WTC11 (cell line): ENCODE measurements at regions not wholly inside any gene's neighbourhood (a gene's known extent, or its start where the extent isn't known, plus 50 kb on each side); places are given as distances from the start of the nearest gene placed in this dataset.
"Not testable (repeated sequence)": the region's sequence is repeated elsewhere in the genome, so short reads cannot be mapped to it uniquely, and the experiment has no call there.

Source experiments
- ATAC-seq: fragments of 200-7000 bp; cut with Tn5 transposase; 2 replicates; pipeline ENCODE4 v1.10.0; 2021; ENCODE audit warnings: mild to moderate bottlenecking, moderate library complexity
- CTCF ChIA-PET: fragments of 300-600 bp; sonication (Branson Sonifier 250); formaldehyde crosslinking; loops from one replicate; lab custom pipeline; 2021; ENCODE audit warnings: antibody characterized with exemption; lab: Charles Lee
- POLR2A ChIA-PET: fragments of 350-600 bp; sonication (Branson Sonifier 250); formaldehyde crosslinking; loops from one replicate; lab custom pipeline; 2021; ENCODE audit warnings: antibody characterized with exemption; lab: Charles Lee
- DNase-seq: peaks from one replicate; pipeline ENCODE4 v3.0.0; 2021; ENCODE audit warnings: low spot score
- H3K27ac Mint-ChIP-seq: 2 replicates; pipeline ENCODE4 v1.8.0; 2021; ENCODE audit warnings: mixed read lengths
- H3K27me3 Mint-ChIP-seq: 2 replicates; pipeline ENCODE4 v1.8.0; 2021; ENCODE audit warnings: low read depth, mild to moderate bottlenecking, moderate library complexity, mixed read lengths
- H3K36me3 Mint-ChIP-seq: 2 replicates; pipeline ENCODE4 v1.8.0; 2021; ENCODE audit warnings: mixed read lengths
- H3K4me1 Mint-ChIP-seq: 2 replicates; pipeline ENCODE4 v1.8.0; 2022; ENCODE audit warnings: mixed read lengths
- H3K4me3 Mint-ChIP-seq: 2 replicates; pipeline ENCODE4 v1.8.0; 2021; ENCODE audit warnings: mild to moderate bottlenecking, moderate library complexity, mixed read lengths
- H3K9me3 Mint-ChIP-seq: 2 replicates; pipeline ENCODE4 v1.8.0; 2021; ENCODE audit warnings: mixed read lengths
- ATF1 ChIP-seq: sonication (generic); formaldehyde crosslinking; IDR thresholded peaks from 2 replicates; pipeline ENCODE4 v1.8.1; 2023; ENCODE audit warnings: mild to moderate bottlenecking, moderate library complexity, missing genetic modification reagents
- CBFB ChIP-seq: sonication (generic); formaldehyde crosslinking; IDR thresholded peaks from 2 replicates; pipeline ENCODE4 v1.8.1; 2022; ENCODE audit warnings: mild to moderate bottlenecking, low read depth, missing genetic modification reagents
- E2F5 ChIP-seq: sonication (generic); formaldehyde crosslinking; IDR thresholded peaks from 2 replicates; pipeline ENCODE4 v1.8.1; 2022; ENCODE audit warnings: mild to moderate bottlenecking, moderate library complexity, missing genetic modification reagents
- ERG ChIP-seq: fragments of 250-450 bp; sonication (Bioruptor Pico); IDR thresholded peaks from 2 replicates; pipeline ENCODE4 v1.8.0; 2021; ENCODE audit warnings: mild to moderate bottlenecking
- ETV6 ChIP-seq: sonication (generic); formaldehyde crosslinking; IDR thresholded peaks from 2 replicates; pipeline ENCODE4 v1.8.1; 2022; ENCODE audit warnings: mild to moderate bottlenecking, missing genetic modification reagents
- FOXP4 ChIP-seq: sonication (generic); formaldehyde crosslinking; IDR thresholded peaks from 2 replicates; pipeline ENCODE4 v1.8.0; 2022; ENCODE audit warnings: mild to moderate bottlenecking, missing genetic modification reagents
- HMGXB4 ChIP-seq: sonication (generic); formaldehyde crosslinking; IDR thresholded peaks from 2 replicates; pipeline ENCODE4 v1.8.1; 2023; ENCODE audit warnings: mild to moderate bottlenecking, moderate library complexity, missing genetic modification reagents
- IRF2 ChIP-seq: sonication (generic); formaldehyde crosslinking; IDR thresholded peaks from 2 replicates; pipeline ENCODE4 v1.8.0; 2022; ENCODE audit warnings: low read depth, missing genetic modification reagents, borderline replicate concordance
- NFATC4 ChIP-seq: fragments of 250-450 bp; sonication (Bioruptor Pico); IDR thresholded peaks from 2 replicates; pipeline ENCODE4 v1.9.0; 2021; ENCODE audit warnings: mild to moderate bottlenecking
- NR2C2 ChIP-seq: sonication (generic); formaldehyde crosslinking; IDR thresholded peaks from 2 replicates; pipeline ENCODE4 v1.8.0; 2022; ENCODE audit warnings: mild to moderate bottlenecking, missing genetic modification reagents
- PRDM15 ChIP-seq: sonication (generic); formaldehyde crosslinking; IDR thresholded peaks from 2 replicates; pipeline ENCODE4 v1.8.0; 2022; ENCODE audit warnings: missing genetic modification reagents
- TEAD1 ChIP-seq: sonication (generic); formaldehyde crosslinking; IDR thresholded peaks from 2 replicates; pipeline ENCODE4 v1.8.0; 2022; ENCODE audit warnings: mild to moderate bottlenecking, missing genetic modification reagents
- ZBTB21 ChIP-seq: sonication (generic); formaldehyde crosslinking; IDR thresholded peaks from 2 replicates; pipeline ENCODE4 v1.8.1; 2023; ENCODE audit warnings: mild to moderate bottlenecking, missing genetic modification reagents, borderline replicate concordance
- ZNF219 ChIP-seq: sonication (generic); formaldehyde crosslinking; IDR thresholded peaks from 2 replicates; pipeline ENCODE4 v1.8.0; 2023; ENCODE audit warnings: missing genetic modification reagents, mild to moderate bottlenecking, borderline replicate concordance
- ZNF423 ChIP-seq: fragments of 250-450 bp; sonication (Bioruptor Pico); IDR thresholded peaks from 2 replicates; pipeline ENCODE4 v2.1.2; 2022; ENCODE audit warnings: mild to moderate bottlenecking, moderate library complexity
- ZNF671 ChIP-seq: fragments of 250-450 bp; sonication (Bioruptor Pico); IDR thresholded peaks from 2 replicates; pipeline ENCODE4 v1.8.0; 2021; ENCODE audit warnings: mild to moderate bottlenecking
- TF ChIP-seq, protein P1 (sequence below): fragments of 200-600 bp; IDR thresholded peaks from 2 replicates; pipeline ENCODE4 v1.8.0; 2022; ENCODE audit warnings: antibody characterized with exemption
- TF ChIP-seq, protein P2 (sequence below): sonication (generic); formaldehyde crosslinking; IDR thresholded peaks from 2 replicates; pipeline ENCODE4 v1.8.1; 2022; ENCODE audit warnings: low read depth, missing genetic modification reagents, borderline replicate concordance
- TF ChIP-seq, protein P3 (sequence below): fragments of 250-450 bp; sonication (Bioruptor Pico); IDR thresholded peaks from 2 replicates; pipeline ENCODE4 v1.9.0; 2021; ENCODE audit warnings: moderate library complexity, mild to moderate bottlenecking, inconsistent platforms, borderline replicate concordance

DNA sequence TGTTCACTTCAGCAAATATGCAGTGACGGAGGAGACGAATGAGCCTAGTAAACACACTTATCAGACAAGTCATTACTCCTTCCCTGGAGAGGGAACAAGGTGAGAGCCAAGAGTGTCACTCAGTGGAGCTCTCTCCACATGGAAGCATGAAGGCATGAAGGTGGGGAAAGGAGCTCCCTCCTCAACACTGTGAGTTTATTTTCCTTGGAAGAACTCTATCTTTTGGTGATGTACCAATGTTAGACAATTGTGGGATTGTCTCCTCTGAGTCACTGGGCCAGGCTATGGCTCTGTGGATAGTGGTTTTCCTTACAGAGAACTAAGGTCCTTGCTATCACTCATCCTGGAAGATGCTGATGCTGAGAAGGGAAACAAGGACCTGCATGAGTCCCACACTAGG is 200.2 kb downstream of the CPEB2 start (continued):
- TF ChIP-seq FOXP4 (CRISPR knock-in tag) (no peak), ERG (no peak), IRF2 (CRISPR knock-in tag) (no peak), CBFB (CRISPR knock-in tag) (no peak)
- TF ChIP-seq, protein P1, sequence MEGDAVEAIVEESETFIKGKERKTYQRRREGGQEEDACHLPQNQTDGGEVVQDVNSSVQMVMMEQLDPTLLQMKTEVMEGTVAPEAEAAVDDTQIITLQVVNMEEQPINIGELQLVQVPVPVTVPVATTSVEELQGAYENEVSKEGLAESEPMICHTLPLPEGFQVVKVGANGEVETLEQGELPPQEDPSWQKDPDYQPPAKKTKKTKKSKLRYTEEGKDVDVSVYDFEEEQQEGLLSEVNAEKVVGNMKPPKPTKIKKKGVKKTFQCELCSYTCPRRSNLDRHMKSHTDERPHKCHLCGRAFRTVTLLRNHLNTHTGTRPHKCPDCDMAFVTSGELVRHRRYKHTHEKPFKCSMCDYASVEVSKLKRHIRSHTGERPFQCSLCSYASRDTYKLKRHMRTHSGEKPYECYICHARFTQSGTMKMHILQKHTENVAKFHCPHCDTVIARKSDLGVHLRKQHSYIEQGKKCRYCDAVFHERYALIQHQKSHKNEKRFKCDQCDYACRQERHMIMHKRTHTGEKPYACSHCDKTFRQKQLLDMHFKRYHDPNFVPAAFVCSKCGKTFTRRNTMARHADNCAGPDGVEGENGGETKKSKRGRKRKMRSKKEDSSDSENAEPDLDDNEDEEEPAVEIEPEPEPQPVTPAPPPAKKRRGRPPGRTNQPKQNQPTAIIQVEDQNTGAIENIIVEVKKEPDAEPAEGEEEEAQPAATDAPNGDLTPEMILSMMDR: no peak
- TF ChIP-seq, all 79 proteins: peak for 0

GRCh38 chr4:15206526-15206925 is 204.2 kb downstream of the CPEB2 start:
- POLR2A ChIA-PET, DNase-seq, H3K4me3 Mint-ChIP-seq, H3K4me1 Mint-ChIP-seq, H3K27ac Mint-ChIP-seq, CTCF ChIA-PET, ATAC-seq, H3K27me3 Mint-ChIP-seq: not testable (repeated sequence)
- H3K36me3 Mint-ChIP-seq: peaks cover 37% of the 10 kb centered on the region
- H3K9me3 Mint-ChIP-seq: peaks cover 46% of the 10 kb centered on the region

DNA sequence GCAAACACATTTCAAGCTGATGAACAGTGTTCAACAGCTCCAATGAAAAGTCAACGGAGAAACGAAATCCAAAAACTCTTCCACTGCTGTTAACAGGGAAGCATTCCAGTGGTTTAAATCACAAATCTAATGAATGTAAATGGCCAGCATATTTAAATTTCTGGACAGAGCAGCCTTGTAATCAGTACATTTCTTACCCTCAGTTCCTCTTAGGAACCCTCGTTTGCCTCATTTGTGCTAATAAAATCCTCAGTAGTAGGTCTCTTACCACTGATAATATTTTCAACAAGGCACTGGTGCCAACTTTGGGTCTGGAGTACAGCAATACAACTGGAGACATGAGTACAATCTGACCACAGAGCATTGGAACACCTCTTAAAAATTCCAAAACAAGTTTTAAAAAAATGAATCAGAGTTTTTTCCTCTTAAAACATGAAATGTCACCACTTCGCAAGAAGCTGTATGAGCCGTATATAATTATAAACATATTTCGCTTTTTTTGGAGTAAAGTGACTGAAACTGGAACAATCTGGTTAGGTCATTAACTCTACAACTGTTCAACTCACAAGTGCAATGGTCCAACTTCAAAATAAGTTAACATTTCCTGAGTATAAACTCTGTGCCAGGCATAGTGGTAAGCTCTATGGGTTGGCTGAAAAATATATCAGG is 211.2 kb downstream of the CPEB2 start:
- no peak for ATAC-seq
- ChIA-PET POLR2A (no interaction called here), CTCF (no interaction called here)
- H3K27ac Mint-ChIP-seq: no peak overlapping the region
- no peak overlapping the region for H3K4me3 Mint-ChIP-seq
- DNase-seq: no peak
- peaks cover 6% of the 10 kb centered on the region for H3K9me3 Mint-ChIP-seq
- no peaks in the 10 kb centered on the region for H3K27me3 Mint-ChIP-seq
- no peaks in the 10 kb centered on the region for H3K36me3 Mint-ChIP-seq
- H3K4me1 Mint-ChIP-seq: peaks cover 19% of the 10 kb centered on the region
- no peak for TF ChIP-seq TEAD1
- no peak for TF ChIP-seq ATF1 (CRISPR knock-in tag)
- TF ChIP-seq, protein P2, sequence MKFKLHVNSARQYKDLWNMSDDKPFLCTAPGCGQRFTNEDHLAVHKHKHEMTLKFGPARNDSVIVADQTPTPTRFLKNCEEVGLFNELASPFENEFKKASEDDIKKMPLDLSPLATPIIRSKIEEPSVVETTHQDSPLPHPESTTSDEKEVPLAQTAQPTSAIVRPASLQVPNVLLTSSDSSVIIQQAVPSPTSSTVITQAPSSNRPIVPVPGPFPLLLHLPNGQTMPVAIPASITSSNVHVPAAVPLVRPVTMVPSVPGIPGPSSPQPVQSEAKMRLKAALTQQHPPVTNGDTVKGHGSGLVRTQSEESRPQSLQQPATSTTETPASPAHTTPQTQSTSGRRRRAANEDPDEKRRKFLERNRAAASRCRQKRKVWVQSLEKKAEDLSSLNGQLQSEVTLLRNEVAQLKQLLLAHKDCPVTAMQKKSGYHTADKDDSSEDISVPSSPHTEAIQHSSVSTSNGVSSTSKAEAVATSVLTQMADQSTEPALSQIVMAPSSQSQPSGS (CRISPR knock-in tag): no peak
- no peak for TF ChIP-seq E2F5 (CRISPR knock-in tag)
- TF ChIP-seq ZNF219 (CRISPR knock-in tag): no peak
- no peak for TF ChIP-seq CBFB (CRISPR knock-in tag)
- no peak for TF ChIP-seq ZBTB21 (CRISPR knock-in tag)
- TF ChIP-seq, protein P3, sequence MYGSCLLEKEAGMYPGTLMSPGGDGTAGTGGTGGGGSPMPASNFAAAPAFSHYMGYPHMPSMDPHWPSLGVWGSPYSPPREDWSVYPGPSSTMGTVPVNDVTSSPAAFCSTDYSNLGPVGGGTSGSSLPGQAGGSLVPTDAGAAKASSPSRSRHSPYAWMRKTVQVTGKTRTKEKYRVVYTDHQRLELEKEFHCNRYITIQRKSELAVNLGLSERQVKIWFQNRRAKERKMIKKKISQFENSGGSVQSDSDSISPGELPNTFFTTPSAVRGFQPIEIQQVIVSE: no peak
- no peak for TF ChIP-seq IRF2 (CRISPR knock-in tag)
- no peak for TF ChIP-seq ZNF423 (CRISPR knock-in tag)
- TF ChIP-seq ZNF671 (CRISPR knock-in tag): no peak
- no peak for TF ChIP-seq PRDM15 (CRISPR knock-in tag)
- no peak for TF ChIP-seq NR2C2 (CRISPR knock-in tag)
- TF ChIP-seq HMGXB4: no peak
- no peak for TF ChIP-seq ETV6
- TF ChIP-seq NFATC4 (CRISPR knock-in tag): no peak
